HFF-Myc (cell line): ENCODE measurements at regions not wholly inside any gene's neighbourhood (a gene's known extent, or its start where the extent isn't known, plus 50 kb on each side); places are given as distances from the start of the nearest gene placed in this dataset.
"Not testable (repeated sequence)": the region's sequence is repeated elsewhere in the genome, so short reads cannot be mapped to it uniquely, and the experiment has no call there.

Experiments
- DNase-seq: peaks from one replicate; pipeline ENCODE4 v3.0.0-alpha.2; 2011; ENCODE audit warnings: low read depth; ENCODE audit errors: extremely low read depth
- H3K4me3 ChIP-seq: replicated peaks from 2 replicates; pipeline ENCODE4 v1.5.1; 2011; ENCODE audit warnings: low read depth, mild to moderate bottlenecking, control low read depth, low read length
- CTCF ChIP-seq: IDR thresholded peaks from 2 replicates; pipeline ENCODE4 v1.5.1; 2012; ENCODE audit warnings: mild to moderate bottlenecking, low read depth, low read length, control low read depth; ENCODE audit errors: missing control alignments

GRCh38 chr13:44309794-44310757 lies 63.5 kb upstream of the SERP2 start:
- DNase-seq: no peak
- TF ChIP-seq CTCF: no peak
- no peak overlapping the region for H3K4me3 ChIP-seq

- no peak for DNase-seq
Measured at GRCh38 chr13:44311011-44311780, 62.4 kb upstream of the SERP2 start.

GRCh38 chr13:44312131-44312530 lies 61.5 kb upstream of the SERP2 start:
- TF ChIP-seq CTCF: no peak
- H3K4me3 ChIP-seq: no peak overlapping the region
- no peak for DNase-seq

More at GRCh38 chr13:44311011-44311780, 62.4 kb upstream of the SERP2 start:
- no peak for TF ChIP-seq CTCF
- H3K4me3 ChIP-seq: no peak overlapping the region

GRCh38 chr13:44312834-44313551 lies 60.6 kb upstream of the SERP2 start:
- DNase-seq: peak; percentile 75
- TF ChIP-seq CTCF: no peak
- H3K4me3 ChIP-seq: no peak overlapping the region

- peak; percentile 83 for DNase-seq
- no peak overlapping the region for H3K4me3 ChIP-seq
- TF ChIP-seq CTCF: no peak
Measured at GRCh38 chr13:44313674-44314073, 60.0 kb upstream of the SERP2 start.

GRCh38 chr13:44314160-44314559 lies 59.5 kb upstream of the SERP2 start:
- H3K4me3 ChIP-seq, DNase-seq: not testable (repeated sequence)
